H1 (cell line): ENCODE measurements at regions not wholly inside any gene's neighbourhood (a gene's known extent, or its start where the extent isn't known, plus 50 kb on each side); places are given as distances from the start of the nearest gene placed in this dataset.

Experiments
- CTCF ChIA-PET: fragments of 300-600 bp; sonication (Branson Sonifier 250); formaldehyde crosslinking; loops from one replicate; lab custom pipeline; 2021; ENCODE audit not compliant: partially characterized antibody; lab: Charles Lee
- POLR2A ChIA-PET: fragments of 300-600 bp; sonication (Branson Sonifier 250); formaldehyde crosslinking; loops from one replicate; lab custom pipeline; 2021; ENCODE audit warnings: inconsistent platforms; ENCODE audit not compliant: partially characterized antibody; lab: Charles Lee
- DNase-seq, 2 experiments: peaks; one replicate each; pipeline versions ENCODE4 v3.0.0 to v3.0.0-alpha.2; 2010 to 2022; ENCODE audit warnings: low spot score in 2 of 2, low read depth in 1 of 2, mixed read lengths in 1 of 2
- FAIRE-seq: peaks from 2 replicates; lab custom pipeline; 2011; peaks lifted over from hg19 to GRCh38; lab: Jason Lieb, UNC
- H2AFZ ChIP-seq: 2 replicates; pipeline ENCODE4 v1.8.1; 2012; ENCODE audit warnings: low read length, inconsistent platforms
- H2AK5ac ChIP-seq: 2 replicates; pipeline ENCODE4 v1.6.1; 2013; ENCODE audit warnings: low read depth, low read length
- H2BK120ac ChIP-seq: replicated peaks from 2 replicates; pipeline ENCODE3; 2013; ENCODE audit warnings: low read depth, low read length, inconsistent platforms
- H2BK12ac ChIP-seq: 2 replicates; pipeline ENCODE4 v1.6.1; 2013; ENCODE audit warnings: low read depth, low read length
- H2BK15ac ChIP-seq: 2 replicates; pipeline ENCODE4 v1.6.1; 2013; ENCODE audit warnings: low read length
- H2BK20ac ChIP-seq: 2 replicates; pipeline ENCODE4 v1.6.1; 2013; ENCODE audit warnings: low read length
- H2BK5ac ChIP-seq: 2 replicates; pipeline ENCODE4 v1.6.1; 2013; ENCODE audit warnings: low read depth, low read length
- H3K14ac ChIP-seq: 2 replicates; pipeline ENCODE4 v1.6.1; 2013; ENCODE audit warnings: inconsistent platforms; ENCODE audit not compliant: insufficient read length
- H3K18ac ChIP-seq: 2 replicates; pipeline ENCODE4 v1.6.1; 2013; ENCODE audit warnings: low read length; ENCODE audit errors: extremely low read depth
- H3K23ac ChIP-seq: 2 replicates; pipeline ENCODE4 v1.6.1; 2013; ENCODE audit warnings: inconsistent platforms; ENCODE audit not compliant: insufficient read length
- H3K23me2 ChIP-seq: 2 replicates; pipeline ENCODE4 v1.6.1; 2013; ENCODE audit warnings: low read depth, low read length
- H3K27ac ChIP-seq: 2 replicates; pipeline ENCODE4 v1.6.1; 2011; ENCODE audit warnings: low read depth, low read length, inconsistent platforms
- H3K27me3 ChIP-seq, 4 experiments: replicated peaks in 1 of 4; 1 replicate in 1 of 4; 2 replicates in 3 of 4; pipeline versions ENCODE4 v1.6.1 to v1.8.1; 2011 to 2013; ENCODE audit warnings: low read length in 3 of 4, mild to moderate bottlenecking in 3 of 4, inconsistent platforms in 2 of 4, mixed read lengths in 2 of 4, moderate library complexity in 1 of 4; ENCODE audit not compliant: control insufficient read depth in 3 of 4, insufficient read depth in 3 of 4; ENCODE audit errors: extremely low read depth in 1 of 4
- H3K36me3 ChIP-seq, 4 experiments: 2 replicates each; pipeline versions ENCODE4 v1.6.1 to v1.8.1; 2011 to 2013; ENCODE audit warnings: mild to moderate bottlenecking in 4 of 4, low read length in 3 of 4, moderate library complexity in 2 of 4, control low read depth in 1 of 4, inconsistent platforms in 1 of 4; ENCODE audit not compliant: insufficient read depth in 4 of 4, control insufficient read depth in 2 of 4
- H3K4ac ChIP-seq: replicated peaks from 2 replicates; pipeline ENCODE3; 2013; ENCODE audit warnings: low read length, low read depth, mixed read lengths, inconsistent platforms; ENCODE audit not compliant: insufficient read length
- H3K4me1 ChIP-seq, 4 experiments: replicated peaks in 1 of 4; 1 replicate in 1 of 4; 2 replicates in 3 of 4; pipeline versions ENCODE4 v1.6.1 to v1.8.1; 2011 to 2013; ENCODE audit warnings: low read length in 3 of 4, inconsistent platforms in 2 of 4, mixed read lengths in 1 of 4; ENCODE audit not compliant: insufficient read depth in 4 of 4, control insufficient read depth in 3 of 4
- H3K4me2 ChIP-seq, 2 experiments: 2 replicates each; pipeline versions ENCODE4 v1.6.1 to v1.8.1; 2011 to 2013; ENCODE audit warnings: low read depth in 2 of 2, low read length in 2 of 2, control low read depth in 1 of 2, inconsistent platforms in 1 of 2, mild to moderate bottlenecking in 1 of 2; ENCODE audit not compliant: insufficient read depth in 1 of 2
- H3K4me3 ChIP-seq, 4 experiments: fragments of 200-600, 300-600 bp in 1 of 4; sonication (generic), shearing (Covaris generic), sonication (Bioruptor Twin) in 1 of 4; 2 replicates each; pipeline versions ENCODE4 v1.5.1 to v1.8.1; 2011 to 2016; ENCODE audit warnings: low read length in 4 of 4, low read depth in 3 of 4, control low read depth in 2 of 4, inconsistent platforms in 2 of 4, mild to moderate bottlenecking in 2 of 4, mixed read lengths in 1 of 4, moderate library complexity in 1 of 4; ENCODE audit not compliant: insufficient read depth in 2 of 4; ENCODE audit errors: extremely low read depth in 1 of 4
- H3K56ac ChIP-seq: replicated peaks from 2 replicates; pipeline ENCODE3; 2013; ENCODE audit warnings: low read depth, mild to moderate bottlenecking, mixed read lengths, low read length, inconsistent platforms; ENCODE audit not compliant: insufficient read length
- H3K79me1 ChIP-seq: 2 replicates; pipeline ENCODE4 v1.6.1; 2013; ENCODE audit warnings: low read depth, low read length, control low read depth
- H3K79me2 ChIP-seq, 2 experiments: 2 replicates each; pipeline versions ENCODE4 v1.6.1 to v1.8.1; 2012 to 2013; ENCODE audit warnings: low read length in 2 of 2, mild to moderate bottlenecking in 2 of 2, inconsistent platforms in 1 of 2; ENCODE audit not compliant: insufficient read depth in 2 of 2, control insufficient read depth in 1 of 2
- H3K9ac ChIP-seq, 4 experiments: replicated peaks in 1 of 4; 1 replicate in 1 of 4; 2 replicates in 3 of 4; pipeline versions ENCODE4 v1.6.1 to v1.8.1; 2011 to 2013; ENCODE audit warnings: low read depth in 3 of 4, low read length in 3 of 4, control low read depth in 2 of 4, mild to moderate bottlenecking in 2 of 4, moderate library complexity in 2 of 4, inconsistent platforms in 1 of 4; ENCODE audit errors: extremely low read depth in 1 of 4
- H3K9me3 ChIP-seq, 2 experiments: 2 replicates each; pipeline versions ENCODE4 v1.6.1 to v1.8.1; 2012 to 2013; ENCODE audit warnings: mild to moderate bottlenecking in 2 of 2, moderate library complexity in 2 of 2, control low read depth in 1 of 2, inconsistent platforms in 1 of 2, low read depth in 1 of 2, low read length in 1 of 2, mixed read lengths in 1 of 2; ENCODE audit not compliant: insufficient read depth in 2 of 2
- H4K20me1 ChIP-seq, 2 experiments: replicated peaks in 1 of 2; 2 replicates each; pipeline versions ENCODE3 to v1.8.1; 2011 to 2013; ENCODE audit warnings: inconsistent platforms in 2 of 2, low read length in 2 of 2, mild to moderate bottlenecking in 1 of 2; ENCODE audit not compliant: insufficient read depth in 2 of 2, control insufficient read depth in 1 of 2
- H4K5ac ChIP-seq: 2 replicates; pipeline ENCODE4 v1.6.1; 2013; ENCODE audit warnings: low read length, low read depth, mixed read lengths, inconsistent platforms; ENCODE audit not compliant: insufficient read length
- H4K8ac ChIP-seq: 2 replicates; pipeline ENCODE4 v1.8.0; 2013; ENCODE audit warnings: mild to moderate bottlenecking, moderate library complexity, low read length, inconsistent platforms; ENCODE audit not compliant: insufficient read depth; ENCODE audit errors: extremely low read depth
- H4K91ac ChIP-seq: replicated peaks from 2 replicates; pipeline ENCODE3; 2013; ENCODE audit warnings: low read length, mixed read lengths, inconsistent platforms; ENCODE audit not compliant: insufficient read length
- CREB1 ChIP-seq: IDR thresholded peaks from 2 replicates; pipeline ENCODE4 v1.6.1; 2012; ENCODE audit warnings: inconsistent platforms
- RAD21 ChIP-seq, 2 experiments: IDR thresholded peaks in 1 of 2; conservative IDR thresholded peaks in 1 of 2; 2 replicates each; pipeline ENCODE4 v1.6.1; 2011; ENCODE audit warnings: low read depth in 2 of 2, low read length in 2 of 2, improper control_type of control experiment in 1 of 2, inconsistent platforms in 1 of 2, mild to moderate bottlenecking in 1 of 2, moderate library complexity in 1 of 2
- WGBS, 2 experiments: shearing (Covaris generic) in 1 of 2; methylation state at CpG; one replicate each; pipeline versions ENCODE4 v1.1.6 to v1.1.7; 2013 to 2015; ENCODE audit warnings: low lambda C conversion rate in 2 of 2, mixed read lengths in 2 of 2, inconsistent platforms in 1 of 2, low coverage in 1 of 2, missing lambda C conversion rate in 1 of 2; ENCODE audit not compliant: insufficient replicate concordance in 2 of 2, insufficient coverage in 1 of 2, insufficient read length in 1 of 2; ENCODE audit errors: extremely low coverage in 1 of 2, missing lambda C conversion rate in 1 of 2; 5-methylcytosine and 5-hydroxymethylcytosine counted together
- TF ChIP-seq, protein P1 (sequence below), 3 experiments: IDR thresholded peaks; 1 replicate in 2 of 3; 2 replicates in 1 of 3; pipeline versions ENCODE4 v1.5.1 to v1.6.1; 2011; ENCODE audit warnings: low read length in 3 of 3, mild to moderate bottlenecking in 3 of 3, inconsistent platforms in 2 of 3, low read depth in 1 of 3, moderate library complexity in 1 of 3; ENCODE audit not compliant: insufficient read depth in 1 of 3; ENCODE audit errors: control extremely low read depth in 1 of 3

DNA sequence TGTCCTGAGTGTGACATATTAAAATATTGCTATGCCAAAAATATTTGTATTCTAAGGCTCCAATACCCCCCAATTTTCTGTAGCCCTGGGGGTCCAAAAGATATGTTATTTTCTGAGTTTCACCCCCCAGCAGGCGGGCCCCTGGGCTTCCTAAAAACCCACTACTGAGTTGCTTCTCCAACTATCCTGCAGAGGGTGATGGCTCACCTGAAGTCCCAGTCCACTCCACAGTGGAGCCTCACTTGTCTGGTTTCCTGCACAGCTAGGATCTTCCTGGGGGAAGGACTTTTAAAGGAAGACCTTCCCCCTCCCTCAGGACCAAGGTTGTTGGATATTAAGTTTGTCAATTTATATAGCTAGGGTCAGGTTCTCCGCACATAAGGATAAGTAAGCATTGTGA lies 1181.4 kb downstream of the ROBO2 start:
- H2BK12ac ChIP-seq = no peak overlapping the region
- no peak overlapping the region for H3K56ac ChIP-seq
- no peak overlapping the region for H3K4ac ChIP-seq
- no peaks in the 10 kb centered on the region for H3K9me3 ChIP-seq
- H2BK5ac ChIP-seq = no peak overlapping the region
- no peak overlapping the region for H3K23ac ChIP-seq
- H2BK15ac ChIP-seq = no peak overlapping the region
- H3K4me1 ChIP-seq = no peaks in the 10 kb centered on the region
- no peaks in the 10 kb centered on the region for H3K27me3 ChIP-seq
- H3K4me3 ChIP-seq = no peak overlapping the region
- no peak overlapping the region for H3K4me2 ChIP-seq
- POLR2A ChIA-PET = no interaction called here
- TF ChIP-seq, protein P1, sequence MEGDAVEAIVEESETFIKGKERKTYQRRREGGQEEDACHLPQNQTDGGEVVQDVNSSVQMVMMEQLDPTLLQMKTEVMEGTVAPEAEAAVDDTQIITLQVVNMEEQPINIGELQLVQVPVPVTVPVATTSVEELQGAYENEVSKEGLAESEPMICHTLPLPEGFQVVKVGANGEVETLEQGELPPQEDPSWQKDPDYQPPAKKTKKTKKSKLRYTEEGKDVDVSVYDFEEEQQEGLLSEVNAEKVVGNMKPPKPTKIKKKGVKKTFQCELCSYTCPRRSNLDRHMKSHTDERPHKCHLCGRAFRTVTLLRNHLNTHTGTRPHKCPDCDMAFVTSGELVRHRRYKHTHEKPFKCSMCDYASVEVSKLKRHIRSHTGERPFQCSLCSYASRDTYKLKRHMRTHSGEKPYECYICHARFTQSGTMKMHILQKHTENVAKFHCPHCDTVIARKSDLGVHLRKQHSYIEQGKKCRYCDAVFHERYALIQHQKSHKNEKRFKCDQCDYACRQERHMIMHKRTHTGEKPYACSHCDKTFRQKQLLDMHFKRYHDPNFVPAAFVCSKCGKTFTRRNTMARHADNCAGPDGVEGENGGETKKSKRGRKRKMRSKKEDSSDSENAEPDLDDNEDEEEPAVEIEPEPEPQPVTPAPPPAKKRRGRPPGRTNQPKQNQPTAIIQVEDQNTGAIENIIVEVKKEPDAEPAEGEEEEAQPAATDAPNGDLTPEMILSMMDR (IDR thresholded peaks at IDR 0.05; ENCODE audit: control extremely low read depth in 1 of 3, insufficient read depth in 1 of 3, low read depth in 1 of 3, low read length in 3 of 3) = peak in 1 of 3 experiments; percentile 27; a peak in 1 of 4 replicates
- TF ChIP-seq RAD21 (IDR thresholded peaks at IDR 0.05 in 1 of 2, conservative IDR thresholded peaks at IDR 0.05 in 1 of 2; ENCODE audit: low read depth in 2 of 2, low read length in 2 of 2) = peak; percentile 59 to 64
- TF ChIP-seq CREB1 = no peak
- no peak overlapping the region for H3K18ac ChIP-seq
- H4K5ac ChIP-seq = no peak overlapping the region
- CTCF ChIA-PET = interaction anchor here (0.6 to 2.2 kb wide), 4 partner anchors 9 to 424 kb away, joined by 3 to 10 read pairs (median 6); no protein-coding TSS in a partner anchor
- H4K91ac ChIP-seq = no peak overlapping the region
- no peak overlapping the region for H3K14ac ChIP-seq
- no peaks in the 10 kb centered on the region for H4K20me1 ChIP-seq
- no peaks in the 10 kb centered on the region for H3K36me3 ChIP-seq
- no peaks in the 10 kb centered on the region for H3K23me2 ChIP-seq
- no peak overlapping the region for H2AFZ ChIP-seq
- H3K9ac ChIP-seq = no peak overlapping the region
- no peak for DNase-seq
- H3K79me1 ChIP-seq = no peaks in the 10 kb centered on the region
- no peak for FAIRE-seq
- H2AK5ac ChIP-seq = no peak overlapping the region
- no peaks in the 10 kb centered on the region for H3K79me2 ChIP-seq
- WGBS, 2 experiments = 83% methylated on average over 2 of the region's 2 CpGs; no CpG with 5 or more reads in 1 of the 2 experiments
- peak overlapping the region; percentile 93; the same call in 1 of the 2 replicates for H2BK20ac ChIP-seq
- H3K27ac ChIP-seq = no peak overlapping the region
- no peak overlapping the region for H4K8ac ChIP-seq
- no peak overlapping the region for H2BK120ac ChIP-seq
